HEK293 (cell line): ENCODE measurements at regions not wholly inside any gene's neighbourhood (a gene's known extent, or its start where the extent isn't known, plus 50 kb on each side); places are given as distances from the start of the nearest gene placed in this dataset.

Experiments used
- HOXA7 ChIP-seq: sonication (generic); formaldehyde crosslinking; IDR thresholded peaks from 2 replicates; pipeline ENCODE4 v1.8.1; 2022; ENCODE audit warnings: missing genetic modification reagents, borderline replicate concordance
- PRDM1 ChIP-seq: fragments of 450-650 bp; formaldehyde crosslinking; IDR thresholded peaks from 2 replicates; pipeline ENCODE4; 2016; ENCODE audit warnings: missing biosample characterization, missing genetic modification characterization
- SETDB1 ChIP-seq: IDR thresholded peaks from one replicate; pipeline ENCODE4 v1.6.1; 2017; ENCODE audit warnings: mild to moderate bottlenecking, low read length, moderate library complexity, mixed read lengths; ENCODE audit not compliant: insufficient read length
- SP7 ChIP-seq: fragments of 450-650 bp; formaldehyde crosslinking; IDR thresholded peaks from 2 replicates; pipeline ENCODE4 v1.5.1; 2016; ENCODE audit warnings: missing biosample characterization, missing genetic modification characterization
- YY1 ChIP-seq: fragments of 450-650 bp; formaldehyde crosslinking; IDR thresholded peaks from 2 replicates; pipeline ENCODE4 v1.5.1; 2018; ENCODE audit warnings: missing biosample characterization, missing genetic modification characterization
- ZBTB44 ChIP-seq: fragments of 450-650 bp; IDR thresholded peaks from 2 replicates; pipeline ENCODE4 v1.5.1; 2018; ENCODE audit warnings: missing biosample characterization, mild to moderate bottlenecking, missing genetic modification characterization
- ZBTB7A ChIP-seq: fragments of 450-650 bp; formaldehyde crosslinking; IDR thresholded peaks from 2 replicates; pipeline ENCODE4 v1.5.1; 2016; ENCODE audit warnings: low read depth, missing biosample characterization, missing genetic modification characterization
- ZNF10 ChIP-seq: fragments of 450-650 bp; formaldehyde crosslinking; IDR thresholded peaks from 2 replicates; pipeline ENCODE4 v1.5.1; 2017; ENCODE audit warnings: missing biosample characterization, missing genetic modification characterization
- ZNF140 ChIP-seq: fragments of 450-650 bp; formaldehyde crosslinking; IDR thresholded peaks from 2 replicates; pipeline ENCODE4 v1.5.1; 2016; ENCODE audit warnings: missing biosample characterization, missing genetic modification characterization
- ZNF629 ChIP-seq: fragments of 450-650 bp; formaldehyde crosslinking; IDR thresholded peaks from 2 replicates; pipeline ENCODE4 v1.5.1; 2017; ENCODE audit warnings: missing biosample characterization, missing genetic modification characterization
- ZNF837 ChIP-seq: fragments of 450-650 bp; formaldehyde crosslinking; IDR thresholded peaks from 2 replicates; pipeline ENCODE4 v1.5.1; 2016; ENCODE audit warnings: missing biosample characterization, missing genetic modification characterization
- TF ChIP-seq, protein P1 (sequence below): fragments of 450-650 bp; formaldehyde crosslinking; IDR thresholded peaks from 2 replicates; pipeline ENCODE4 v1.5.1; 2016; ENCODE audit warnings: missing biosample characterization, missing genetic modification characterization
- TF ChIP-seq, protein P2 (sequence below): fragments of 450-650 bp; formaldehyde crosslinking; IDR thresholded peaks from 2 replicates; pipeline ENCODE4 v1.5.1; 2017; ENCODE audit warnings: missing biosample characterization, missing genetic modification characterization

DNA sequence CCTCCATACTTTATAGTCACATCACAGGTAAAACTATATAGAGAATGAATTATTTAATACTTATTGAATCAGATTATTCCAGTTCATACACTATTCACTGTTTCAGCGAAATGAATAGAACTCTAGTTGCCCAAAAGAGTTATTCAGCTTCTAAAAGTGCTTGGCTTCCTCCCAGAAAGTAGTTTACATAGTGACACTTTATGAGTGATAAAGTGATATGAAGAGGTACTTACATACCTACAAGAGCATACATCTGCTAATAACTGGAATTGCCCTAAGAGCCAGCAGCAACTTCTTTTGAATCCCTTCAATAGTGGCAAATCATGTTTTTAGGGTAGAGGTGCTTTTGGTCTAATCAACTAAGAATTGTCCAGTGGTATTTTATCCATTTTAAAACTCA, 635.1 kb upstream of the AGTR1 start:
- TF ChIP-seq YY1 (tag by site-specific recombination): no peak
- TF ChIP-seq, protein P1, sequence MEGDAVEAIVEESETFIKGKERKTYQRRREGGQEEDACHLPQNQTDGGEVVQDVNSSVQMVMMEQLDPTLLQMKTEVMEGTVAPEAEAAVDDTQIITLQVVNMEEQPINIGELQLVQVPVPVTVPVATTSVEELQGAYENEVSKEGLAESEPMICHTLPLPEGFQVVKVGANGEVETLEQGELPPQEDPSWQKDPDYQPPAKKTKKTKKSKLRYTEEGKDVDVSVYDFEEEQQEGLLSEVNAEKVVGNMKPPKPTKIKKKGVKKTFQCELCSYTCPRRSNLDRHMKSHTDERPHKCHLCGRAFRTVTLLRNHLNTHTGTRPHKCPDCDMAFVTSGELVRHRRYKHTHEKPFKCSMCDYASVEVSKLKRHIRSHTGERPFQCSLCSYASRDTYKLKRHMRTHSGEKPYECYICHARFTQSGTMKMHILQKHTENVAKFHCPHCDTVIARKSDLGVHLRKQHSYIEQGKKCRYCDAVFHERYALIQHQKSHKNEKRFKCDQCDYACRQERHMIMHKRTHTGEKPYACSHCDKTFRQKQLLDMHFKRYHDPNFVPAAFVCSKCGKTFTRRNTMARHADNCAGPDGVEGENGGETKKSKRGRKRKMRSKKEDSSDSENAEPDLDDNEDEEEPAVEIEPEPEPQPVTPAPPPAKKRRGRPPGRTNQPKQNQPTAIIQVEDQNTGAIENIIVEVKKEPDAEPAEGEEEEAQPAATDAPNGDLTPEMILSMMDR (tag by site-specific recombination): no peak
- no peak for TF ChIP-seq ZNF837 (tag by site-specific recombination)
- TF ChIP-seq ZBTB7A: no peak
- no peak for TF ChIP-seq SETDB1
- no peak for TF ChIP-seq ZNF140 (tag by site-specific recombination)
- TF ChIP-seq, protein P2, sequence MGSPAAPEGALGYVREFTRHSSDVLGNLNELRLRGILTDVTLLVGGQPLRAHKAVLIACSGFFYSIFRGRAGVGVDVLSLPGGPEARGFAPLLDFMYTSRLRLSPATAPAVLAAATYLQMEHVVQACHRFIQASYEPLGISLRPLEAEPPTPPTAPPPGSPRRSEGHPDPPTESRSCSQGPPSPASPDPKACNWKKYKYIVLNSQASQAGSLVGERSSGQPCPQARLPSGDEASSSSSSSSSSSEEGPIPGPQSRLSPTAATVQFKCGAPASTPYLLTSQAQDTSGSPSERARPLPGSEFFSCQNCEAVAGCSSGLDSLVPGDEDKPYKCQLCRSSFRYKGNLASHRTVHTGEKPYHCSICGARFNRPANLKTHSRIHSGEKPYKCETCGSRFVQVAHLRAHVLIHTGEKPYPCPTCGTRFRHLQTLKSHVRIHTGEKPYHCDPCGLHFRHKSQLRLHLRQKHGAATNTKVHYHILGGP (tag by site-specific recombination): no peak
- TF ChIP-seq ZBTB44: no peak
- TF ChIP-seq ZNF10 (tag by site-specific recombination): no peak
- TF ChIP-seq PRDM1 (tag by site-specific recombination): no peak
- TF ChIP-seq SP7 (tag by site-specific recombination): no peak
- no peak for TF ChIP-seq HOXA7
- TF ChIP-seq ZNF629 (tag by site-specific recombination): no peak
